GM12875 (cell line): ENCODE measurements at regions not wholly inside any gene's neighbourhood (a gene's known extent, or its start where the extent isn't known, plus 50 kb on each side); places are given as distances from the start of the nearest gene placed in this dataset.

Source experiments
- H3K4me3 ChIP-seq: one replicate; pipeline ENCODE4 v1.5.1; 2011; ENCODE audit warnings: low read depth, low read length, control low read depth
- TF ChIP-seq, protein P1 (sequence below): IDR thresholded peaks from 2 replicates; pipeline ENCODE4 v1.5.1; 2011; ENCODE audit warnings: low read depth, mild to moderate bottlenecking, control low read depth, inconsistent platforms, low read length, moderate library complexity, borderline replicate concordance; ENCODE audit not compliant: insufficient read depth

DNA sequence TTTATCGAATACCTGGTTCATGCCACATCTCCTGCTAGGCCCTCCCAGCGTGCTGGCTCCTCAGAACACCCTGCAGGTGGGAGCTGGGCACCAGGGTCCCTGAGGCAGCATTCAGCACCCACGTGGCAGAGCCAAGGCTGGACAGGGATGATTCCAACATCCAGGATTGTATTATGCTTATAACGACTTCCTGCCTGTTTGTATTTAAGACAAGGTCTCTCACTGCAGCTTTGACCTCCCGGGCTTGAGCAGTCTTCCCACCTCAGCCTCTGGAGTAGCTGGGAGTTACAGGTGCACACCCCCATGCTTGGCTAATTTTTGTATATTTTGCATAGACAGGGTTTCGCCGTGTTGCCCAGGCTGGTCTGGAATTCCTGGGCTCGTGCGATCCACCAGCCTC, 64.7 kb upstream of the WNT7B start:
- TF ChIP-seq, protein P1, sequence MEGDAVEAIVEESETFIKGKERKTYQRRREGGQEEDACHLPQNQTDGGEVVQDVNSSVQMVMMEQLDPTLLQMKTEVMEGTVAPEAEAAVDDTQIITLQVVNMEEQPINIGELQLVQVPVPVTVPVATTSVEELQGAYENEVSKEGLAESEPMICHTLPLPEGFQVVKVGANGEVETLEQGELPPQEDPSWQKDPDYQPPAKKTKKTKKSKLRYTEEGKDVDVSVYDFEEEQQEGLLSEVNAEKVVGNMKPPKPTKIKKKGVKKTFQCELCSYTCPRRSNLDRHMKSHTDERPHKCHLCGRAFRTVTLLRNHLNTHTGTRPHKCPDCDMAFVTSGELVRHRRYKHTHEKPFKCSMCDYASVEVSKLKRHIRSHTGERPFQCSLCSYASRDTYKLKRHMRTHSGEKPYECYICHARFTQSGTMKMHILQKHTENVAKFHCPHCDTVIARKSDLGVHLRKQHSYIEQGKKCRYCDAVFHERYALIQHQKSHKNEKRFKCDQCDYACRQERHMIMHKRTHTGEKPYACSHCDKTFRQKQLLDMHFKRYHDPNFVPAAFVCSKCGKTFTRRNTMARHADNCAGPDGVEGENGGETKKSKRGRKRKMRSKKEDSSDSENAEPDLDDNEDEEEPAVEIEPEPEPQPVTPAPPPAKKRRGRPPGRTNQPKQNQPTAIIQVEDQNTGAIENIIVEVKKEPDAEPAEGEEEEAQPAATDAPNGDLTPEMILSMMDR, result no peak
- H3K4me3 ChIP-seq, result no peak overlapping the region

DNA sequence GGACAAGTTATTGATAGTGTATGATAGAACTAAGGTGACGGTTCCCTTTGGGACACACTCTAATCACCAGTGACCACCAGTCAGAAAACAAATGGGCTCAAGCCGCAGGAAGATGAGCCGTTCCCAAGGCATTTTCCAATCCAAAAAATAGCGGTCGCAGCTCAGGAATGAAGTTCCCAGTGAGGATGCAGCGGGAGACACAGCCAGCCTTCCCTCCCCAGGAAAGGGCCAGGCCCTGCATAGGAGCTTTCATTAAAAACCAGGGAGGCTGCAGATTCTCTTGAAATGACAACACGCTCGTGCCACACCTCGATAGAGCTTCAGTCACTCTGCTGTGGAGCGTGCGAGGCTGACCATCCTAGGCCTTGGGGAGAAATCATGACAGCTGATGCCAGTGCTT, 65.8 kb upstream of the WNT7B start:
- TF ChIP-seq, protein P1, result no peak
- H3K4me3 ChIP-seq, result no peak overlapping the region

DNA sequence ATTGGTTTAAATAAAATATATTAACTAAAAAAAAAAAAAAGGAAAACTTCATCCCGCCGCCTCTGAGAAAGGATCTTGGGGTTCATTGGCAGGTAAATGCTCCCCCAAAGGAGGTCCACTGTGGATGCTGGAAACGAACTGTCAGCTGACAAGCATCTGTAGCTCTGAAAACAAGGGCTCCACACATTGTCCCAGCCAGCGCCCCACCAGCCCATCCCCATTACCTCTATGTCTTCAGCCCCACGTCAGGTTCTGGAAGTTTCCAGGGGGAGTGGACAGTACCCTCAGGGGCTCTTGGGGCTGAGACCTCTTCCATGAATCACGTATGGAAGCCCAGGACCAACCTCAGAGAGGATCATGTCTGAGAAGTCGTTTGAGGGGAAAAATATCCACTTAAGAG, 66.4 kb upstream of the WNT7B start:
- TF ChIP-seq, protein P1, result no peak
- peak overlapping the region; percentile 57 for H3K4me3 ChIP-seq

DNA sequence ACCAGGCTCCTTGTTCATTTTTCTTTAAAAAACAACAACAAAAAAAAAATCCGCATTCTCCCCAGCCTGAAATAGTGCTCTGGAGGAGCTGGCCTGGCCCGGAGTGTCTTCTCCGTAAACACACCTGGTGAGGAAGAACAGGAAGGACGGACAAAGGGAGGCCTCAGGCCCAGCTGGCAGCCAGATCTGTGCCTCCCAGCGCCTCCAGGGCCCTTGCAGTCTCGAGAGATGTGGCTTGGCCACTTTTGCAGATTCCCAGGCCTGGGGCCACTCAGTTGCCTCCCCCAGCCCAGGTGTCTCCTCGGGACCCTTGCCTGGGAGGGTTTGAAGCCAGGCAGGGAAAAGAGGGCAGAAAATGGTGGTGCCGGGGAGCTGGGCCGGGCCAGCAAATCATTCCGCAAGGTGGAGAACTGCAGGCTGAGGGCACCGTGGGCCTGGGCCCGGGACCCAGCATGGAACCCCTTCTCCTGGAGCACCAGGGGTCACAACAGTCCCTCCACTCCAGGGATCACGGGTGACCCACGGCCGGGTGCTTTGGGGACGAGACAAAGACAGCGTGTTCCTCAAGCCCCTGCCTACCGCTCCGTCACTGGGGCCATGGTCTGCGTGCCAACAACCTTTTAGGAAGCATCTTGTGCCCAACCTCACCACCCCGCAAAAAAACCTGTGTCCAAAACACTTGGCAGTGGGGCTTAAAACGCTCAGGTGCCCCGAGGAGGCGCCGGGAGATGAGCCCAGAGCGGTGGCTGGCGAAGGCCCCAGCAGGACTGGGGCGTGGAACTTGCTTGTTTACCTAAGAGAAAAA, 67.1 kb upstream of the WNT7B start:
- peak overlapping the region; percentile 57 for H3K4me3 ChIP-seq
- TF ChIP-seq, protein P1, result no peak

DNA sequence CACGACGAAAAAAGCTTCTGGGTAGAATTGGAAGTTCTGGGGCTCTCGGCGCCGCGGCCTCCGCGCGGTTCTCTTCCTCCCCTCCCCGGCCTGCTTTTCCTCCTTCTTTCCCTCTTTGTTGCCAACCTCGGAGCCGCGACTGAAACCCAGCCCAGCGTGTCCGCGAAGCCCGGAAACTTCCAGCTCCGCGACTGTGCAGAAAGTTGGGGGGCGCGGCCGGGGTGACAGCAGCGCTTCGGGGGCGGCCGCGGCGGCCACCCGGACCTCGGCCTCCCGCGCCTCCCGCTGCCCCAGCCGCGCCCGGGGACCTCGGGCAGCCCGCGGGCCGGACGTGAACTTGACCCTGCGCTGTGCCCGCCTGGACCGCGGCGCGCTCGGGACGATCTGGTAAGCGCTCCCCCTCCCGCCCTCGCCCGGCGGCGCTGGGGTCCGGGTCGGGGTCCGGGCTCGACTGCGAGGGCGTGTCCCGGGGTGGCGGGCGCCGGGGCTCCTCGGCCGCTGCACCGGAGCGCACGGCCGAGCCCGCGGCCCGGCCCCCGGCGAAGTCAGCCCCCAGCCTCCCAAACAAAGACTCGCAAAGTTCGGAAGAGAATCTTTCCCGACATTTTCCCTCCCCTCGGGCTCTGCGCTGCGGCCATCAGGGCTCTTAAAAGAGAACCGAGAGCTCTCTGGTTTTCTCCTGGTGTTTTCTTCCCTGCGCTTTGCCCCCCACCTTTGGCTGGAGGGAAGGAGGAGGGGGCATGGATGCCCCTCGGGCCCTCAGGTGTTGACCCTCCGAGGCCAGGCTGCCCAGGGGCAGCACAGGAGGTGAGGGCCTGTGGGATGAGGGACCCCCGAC, 67.9 kb upstream of the WNT7B start:
- TF ChIP-seq, protein P1, result no peak
- H3K4me3 ChIP-seq, result peak overlapping the region; percentile 57

DNA sequence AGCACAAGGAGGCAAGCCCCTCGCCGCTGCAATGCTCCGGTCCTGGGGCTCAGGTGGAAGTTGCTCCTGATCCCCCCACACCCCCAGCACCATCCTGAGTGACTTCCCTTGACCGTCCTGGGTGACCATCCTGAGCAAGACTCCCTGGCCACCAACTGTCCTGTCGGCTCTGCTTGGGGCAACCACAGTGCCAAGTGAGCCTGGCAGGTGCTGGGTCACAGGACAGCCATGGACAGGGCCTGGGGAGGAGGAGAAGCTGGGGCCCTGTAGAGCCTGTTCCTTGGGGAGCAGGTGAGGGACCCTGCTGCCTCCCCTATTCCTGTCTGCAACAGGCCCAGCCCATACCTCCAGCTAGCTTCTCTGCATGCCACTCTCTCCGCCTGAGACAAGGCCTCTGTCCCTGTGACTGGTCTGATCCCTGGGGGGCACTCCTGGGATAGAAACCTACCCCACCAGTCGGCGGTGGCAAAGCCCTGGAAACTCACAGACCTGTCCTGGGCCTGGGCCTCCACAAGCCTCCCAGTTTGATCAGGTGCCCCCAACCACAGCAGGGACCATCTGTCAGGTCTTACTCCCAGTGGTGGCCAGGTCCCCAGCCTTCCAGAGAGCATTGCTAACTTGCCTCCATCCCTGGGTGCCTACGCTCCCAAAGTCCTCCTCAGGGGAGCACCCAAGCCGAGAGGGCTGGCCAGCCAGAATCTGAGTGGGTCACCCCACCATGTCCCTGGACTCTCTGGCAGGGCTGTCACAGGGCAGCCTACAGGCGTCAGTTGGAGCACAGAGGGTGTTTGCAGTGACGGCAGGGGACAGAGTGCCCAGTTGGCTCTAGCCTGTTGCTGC, 68.7 kb upstream of the WNT7B start:
- no peak overlapping the region for H3K4me3 ChIP-seq

More for the DNA sequence above, 68.7 kb upstream of the WNT7B start:
- TF ChIP-seq, protein P1, result no peak
